ENCODE measurements at regions not wholly inside any gene's neighbourhood (a gene's known extent, or its start where the extent isn't known, plus 50 kb on each side); places are given as distances from the start of the nearest gene placed in this dataset.

GRCh38 chrX:40300286-40300890 lies 202.6 kb upstream of the BCOR start:
- no peak overlapping the region for H3K4me3 ChIP-seq (ENCODE audit: control insufficient read depth, low read depth, low read length)
- no peak for TF ChIP-seq CTCF (conservative IDR thresholded peaks at IDR 0.05; ENCODE audit: control insufficient read depth, insufficient read depth, low read depth, low read length)
- DNase-seq (ENCODE audit: low read depth), result no peak

- TF ChIP-seq CTCF (conservative IDR thresholded peaks at IDR 0.05; ENCODE audit: control insufficient read depth, insufficient read depth, low read depth, low read length), result no peak
- H3K4me3 ChIP-seq (ENCODE audit: control insufficient read depth, low read depth, low read length), result no peak overlapping the region
- no peak for DNase-seq (ENCODE audit: low read depth)
Observed at GRCh38 chrX:40299641-40300046, 201.9 kb upstream of the BCOR start.

- no peak for DNase-seq (ENCODE audit: low read depth)
- TF ChIP-seq CTCF (conservative IDR thresholded peaks at IDR 0.05; ENCODE audit: control insufficient read depth, insufficient read depth, low read depth, low read length), result no peak
- no peak overlapping the region for H3K4me3 ChIP-seq (ENCODE audit: control insufficient read depth, low read depth, low read length)
Observed at GRCh38 chrX:40298572-40299479, 201.1 kb upstream of the BCOR start.

- no peak for DNase-seq (ENCODE audit: low read depth)
- no peak for TF ChIP-seq CTCF (conservative IDR thresholded peaks at IDR 0.05; ENCODE audit: control insufficient read depth, insufficient read depth, low read depth, low read length)
Observed at GRCh38 chrX:40298069-40298468, 200.3 kb upstream of the BCOR start.

GRCh38 chrX:40291553-40291952 lies 193.8 kb upstream of the BCOR start:
- TF ChIP-seq CTCF (conservative IDR thresholded peaks at IDR 0.05; ENCODE audit: control insufficient read depth, insufficient read depth, low read depth, low read length), result no peak
- no peak overlapping the region for H3K4me3 ChIP-seq (ENCODE audit: control insufficient read depth, low read depth, low read length)
- DNase-seq (ENCODE audit: low read depth), result no peak

More at GRCh38 chrX:40298069-40298468, 200.3 kb upstream of the BCOR start:
- no peak overlapping the region for H3K4me3 ChIP-seq (ENCODE audit: control insufficient read depth, low read depth, low read length)

GRCh38 chrX:40290517-40290916 lies 192.8 kb upstream of the BCOR start:
- no peak for TF ChIP-seq CTCF (conservative IDR thresholded peaks at IDR 0.05; ENCODE audit: control insufficient read depth, insufficient read depth, low read depth, low read length)
- no peak for DNase-seq (ENCODE audit: low read depth)
- no peak overlapping the region for H3K4me3 ChIP-seq (ENCODE audit: control insufficient read depth, low read depth, low read length)

All from fibroblast of mammary gland (primary cell).